AG09309 (cell line): ENCODE measurements at regions not wholly inside any gene's neighbourhood (a gene's known extent, or its start where the extent isn't known, plus 50 kb on each side); places are given as distances from the start of the nearest gene placed in this dataset.

Experiments used
- DNase-seq: peaks from one replicate; pipeline ENCODE4 v3.0.0-alpha.2; 2010; ENCODE audit warnings: low read depth
- H3K4me3 ChIP-seq: 2 replicates; pipeline ENCODE4 v1.5.1; 2011; ENCODE audit warnings: mild to moderate bottlenecking, low read depth, low read length, moderate library complexity; ENCODE audit not compliant: control insufficient read depth
- CTCF ChIP-seq: IDR thresholded peaks from 2 replicates; pipeline ENCODE4 v1.5.1; 2011; ENCODE audit warnings: mild to moderate bottlenecking, low read depth, low read length, inconsistent platforms; ENCODE audit not compliant: insufficient read depth, control insufficient read depth; ENCODE audit errors: missing control alignments

DNA sequence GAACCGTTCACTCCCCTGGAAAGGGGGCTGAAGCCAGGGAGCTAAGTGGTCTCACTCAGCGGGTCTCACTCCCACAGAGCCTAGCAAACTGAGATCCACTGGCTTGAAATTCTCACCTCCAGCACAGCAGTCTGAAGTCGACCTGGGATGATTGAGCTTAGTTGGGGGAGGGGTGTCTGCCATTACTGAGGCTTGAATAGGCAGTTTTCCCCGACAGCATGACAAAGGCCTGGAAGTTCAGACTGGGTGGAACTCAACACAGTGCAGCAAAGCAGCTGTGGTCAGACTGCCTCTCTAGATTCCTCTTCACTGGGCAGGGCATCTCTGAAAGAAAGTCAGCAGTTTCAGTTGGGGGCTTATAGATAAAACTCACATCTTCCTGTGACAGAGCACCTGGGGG lies 292.5 kb downstream of the NUP35 start:
- no peak overlapping the region for H3K4me3 ChIP-seq
- no peak for TF ChIP-seq CTCF
- DNase-seq, result no peak

DNA sequence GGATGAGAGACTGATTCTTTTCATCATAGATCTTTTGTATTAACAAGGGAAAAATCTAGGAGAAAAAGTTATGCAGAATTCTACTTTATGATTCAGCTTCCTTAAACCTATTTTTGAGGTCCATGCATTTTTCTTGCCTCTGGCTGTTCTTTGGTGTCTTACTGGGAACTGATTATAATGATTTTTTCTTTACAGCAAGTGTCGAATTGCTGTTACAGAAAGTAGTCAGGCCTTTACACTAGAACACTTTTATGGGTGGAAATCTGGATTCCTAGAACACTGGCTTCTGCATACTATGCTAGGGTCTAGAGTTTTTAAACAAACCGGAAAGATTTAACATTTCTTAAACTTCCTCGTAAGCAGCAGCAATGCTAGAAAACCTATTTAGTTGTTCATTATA lies 302.6 kb downstream of the NUP35 start:
- DNase-seq, result no peak
- no peak for TF ChIP-seq CTCF
- no peak overlapping the region for H3K4me3 ChIP-seq

DNA sequence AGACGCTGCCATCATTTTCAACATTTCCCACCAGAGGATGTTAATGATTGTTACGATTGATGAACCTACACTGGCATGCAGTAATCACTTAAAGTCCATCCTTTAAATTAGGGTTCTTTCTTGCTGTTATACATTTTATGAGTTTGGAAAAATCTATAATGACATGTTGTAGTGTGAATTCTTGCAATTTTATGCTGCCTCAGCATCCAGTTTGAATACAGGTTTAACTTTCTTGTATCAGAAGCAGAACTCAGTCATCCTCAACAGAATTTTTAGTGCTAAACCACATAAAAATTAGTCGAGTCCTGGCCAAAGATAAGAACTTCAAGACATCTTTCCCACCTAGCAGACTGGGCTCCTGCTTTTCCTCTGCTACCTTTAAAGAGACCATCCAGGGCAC lies 303.3 kb downstream of the NUP35 start:
- no peak for TF ChIP-seq CTCF

GRCh38 chr2:183428881-183429280 lies 304.6 kb downstream of the NUP35 start:
- H3K4me3 ChIP-seq, result no peak overlapping the region
- DNase-seq, result no peak
- TF ChIP-seq CTCF, result no peak

More for the DNA sequence above, 303.3 kb downstream of the NUP35 start:
- no peak for DNase-seq
- no peak overlapping the region for H3K4me3 ChIP-seq

GRCh38 chr2:183438541-183438940 lies 314.3 kb downstream of the NUP35 start:
- H3K4me3 ChIP-seq, result no peak overlapping the region
- no peak for DNase-seq
- no peak for TF ChIP-seq CTCF

- DNase-seq, result no peak
Observed at GRCh38 chr2:183455056-183455455, 330.8 kb downstream of the NUP35 start.

More at GRCh38 chr2:183455056-183455455, 330.8 kb downstream of the NUP35 start:
- TF ChIP-seq CTCF, result no peak
- H3K4me3 ChIP-seq, result no peak overlapping the region
